Keratinocyte (primary cell): ENCODE measurements at regions not wholly inside any gene's neighbourhood (a gene's known extent, or its start where the extent isn't known, plus 50 kb on each side); places are given as distances from the start of the nearest gene placed in this dataset.

ENCODE experiments used
- DNase-seq: peaks from one replicate; pipeline ENCODE4 v3.0.0-alpha.2; 2011; ENCODE audit warnings: low read depth, missing footprints, low spot score
- FAIRE-seq: peaks from 2 replicates; lab custom pipeline; 2011; peaks lifted over from hg19 to GRCh38; lab: Jason Lieb, UNC
- H2AFZ ChIP-seq: 2 replicates; pipeline ENCODE4 v1.6.0; 2012; ENCODE audit warnings: low read length, control low read depth, inconsistent platforms; ENCODE audit not compliant: control insufficient read depth
- H3K27ac ChIP-seq: 2 replicates; pipeline ENCODE4 v1.5.1; 2011; ENCODE audit warnings: low read length; ENCODE audit not compliant: control insufficient read depth, insufficient read depth
- H3K27me3 ChIP-seq: 3 replicates; pipeline ENCODE4 v1.6.0; 2011; ENCODE audit warnings: low read length; ENCODE audit not compliant: control insufficient read depth, insufficient read depth; ENCODE audit errors: extremely low read depth
- H3K36me3 ChIP-seq, 2 experiments: 2 replicates in 1 of 2; 3 replicates in 1 of 2; pipeline ENCODE4 v1.5.1; 2011; ENCODE audit warnings: low read length in 2 of 2, mild to moderate bottlenecking in 1 of 2; ENCODE audit not compliant: control insufficient read depth in 2 of 2, insufficient read depth in 2 of 2; ENCODE audit errors: extremely low read depth in 1 of 2
- H3K4me1 ChIP-seq: 3 replicates; pipeline ENCODE4 v1.5.1; 2011; ENCODE audit warnings: low read length; ENCODE audit not compliant: control insufficient read depth, insufficient read depth; ENCODE audit errors: extremely low read depth
- H3K4me2 ChIP-seq: 3 replicates; pipeline ENCODE4 v1.6.0; 2011; ENCODE audit warnings: low read depth, low read length; ENCODE audit not compliant: control insufficient read depth, insufficient read depth; ENCODE audit errors: extremely low read depth
- H3K4me3 ChIP-seq, 3 experiments: fragments of 200-600 bp in 1 of 3; sonication (generic) in 1 of 3; 2 replicates in 2 of 3; 3 replicates in 1 of 3; pipeline ENCODE4 v1.5.1; 2011 to 2016; ENCODE audit warnings: low read length in 3 of 3, mild to moderate bottlenecking in 3 of 3, control low read depth in 2 of 3, inconsistent platforms in 1 of 3, low read depth in 1 of 3, mixed read lengths in 1 of 3, mixed run types in 1 of 3, moderate library complexity in 1 of 3; ENCODE audit not compliant: control insufficient read depth in 2 of 3, insufficient read depth in 2 of 3; ENCODE audit errors: extremely low read depth in 1 of 3
- H3K79me2 ChIP-seq: 2 replicates; pipeline ENCODE4 v1.6.0; 2012; ENCODE audit warnings: low read length; ENCODE audit not compliant: control insufficient read depth, insufficient read depth
- H3K9ac ChIP-seq: 3 replicates; pipeline ENCODE4 v1.6.0; 2011; ENCODE audit warnings: low read length; ENCODE audit not compliant: control insufficient read depth, insufficient read depth; ENCODE audit errors: extremely low read depth
- H3K9me1 ChIP-seq: 3 replicates; pipeline ENCODE4 v1.6.0; 2011; ENCODE audit warnings: low read length; ENCODE audit not compliant: control insufficient read depth, insufficient read depth; ENCODE audit errors: extremely low read depth
- H3K9me3 ChIP-seq: 2 replicates; pipeline ENCODE4 v1.5.1; 2012; ENCODE audit warnings: low read depth, low read length; ENCODE audit not compliant: control insufficient read depth
- H4K20me1 ChIP-seq: 3 replicates; pipeline ENCODE4 v1.6.0; 2011; ENCODE audit warnings: low read length; ENCODE audit not compliant: control insufficient read depth, insufficient read depth; ENCODE audit errors: extremely low read depth
- CTCF ChIP-seq, 3 experiments: IDR thresholded peaks in 1 of 3; conservative IDR thresholded peaks in 1 of 3; optimal IDR thresholded peaks in 1 of 3; 2 replicates in 2 of 3; 3 replicates in 1 of 3; pipeline versions ENCODE3 to v1.5.1; 2011; ENCODE audit warnings: low read length in 3 of 3, mild to moderate bottlenecking in 3 of 3, moderate library complexity in 2 of 3, control low read depth in 1 of 3, inconsistent platforms in 1 of 3; ENCODE audit not compliant: insufficient read depth in 2 of 3; ENCODE audit errors: extremely low read depth in 1 of 3
- EZH2 ChIP-seq: IDR thresholded peaks from one replicate; pipeline ENCODE4 v1.6.1; 2012; ENCODE audit warnings: inconsistent platforms, mild to moderate bottlenecking, low read length, moderate library complexity
- dilution Hi-C: fragments of 300-500 bp; cut with MboI; formaldehyde crosslinking; loops from one replicate; pipeline ENCODE4 v1.7.0; 2020; ENCODE audit warnings: low sequenced_read_pairs; ENCODE audit not compliant: extremely low pct_ligation_motif_present

GRCh38 chr6:95819939-95820338, 195.8 kb upstream of the FUT9 start:
- Histone ChIP-seq H3K4me3 (no peak overlapping the region), H4K20me1 (no peaks in the 10 kb centered on the region), H3K4me1 (no peaks in the 10 kb centered on the region), H3K9ac (no peak overlapping the region), H3K9me1 (no peaks in the 10 kb centered on the region), H3K36me3 (no peaks in the 10 kb centered on the region), H3K27me3 (no peaks in the 10 kb centered on the region), H3K4me2 (no peak overlapping the region), H3K9me3 (peaks cover 2% of the 10 kb centered on the region), H2AFZ (no peak overlapping the region), H3K79me2 (no peaks in the 10 kb centered on the region), H3K27ac (no peak overlapping the region)
- dilution Hi-C loops = no loop called here
- DNase-seq = no peak
- FAIRE-seq = no peak
- TF ChIP-seq CTCF (optimal IDR thresholded peaks at IDR 0.05 in 1 of 3, IDR thresholded peaks at IDR 0.05 in 1 of 3, conservative IDR thresholded peaks at IDR 0.05 in 1 of 3; ENCODE audit: extremely low read depth in 1 of 3, insufficient read depth in 2 of 3, low read length in 3 of 3) = no peak
- no peak for TF ChIP-seq EZH2

DNA sequence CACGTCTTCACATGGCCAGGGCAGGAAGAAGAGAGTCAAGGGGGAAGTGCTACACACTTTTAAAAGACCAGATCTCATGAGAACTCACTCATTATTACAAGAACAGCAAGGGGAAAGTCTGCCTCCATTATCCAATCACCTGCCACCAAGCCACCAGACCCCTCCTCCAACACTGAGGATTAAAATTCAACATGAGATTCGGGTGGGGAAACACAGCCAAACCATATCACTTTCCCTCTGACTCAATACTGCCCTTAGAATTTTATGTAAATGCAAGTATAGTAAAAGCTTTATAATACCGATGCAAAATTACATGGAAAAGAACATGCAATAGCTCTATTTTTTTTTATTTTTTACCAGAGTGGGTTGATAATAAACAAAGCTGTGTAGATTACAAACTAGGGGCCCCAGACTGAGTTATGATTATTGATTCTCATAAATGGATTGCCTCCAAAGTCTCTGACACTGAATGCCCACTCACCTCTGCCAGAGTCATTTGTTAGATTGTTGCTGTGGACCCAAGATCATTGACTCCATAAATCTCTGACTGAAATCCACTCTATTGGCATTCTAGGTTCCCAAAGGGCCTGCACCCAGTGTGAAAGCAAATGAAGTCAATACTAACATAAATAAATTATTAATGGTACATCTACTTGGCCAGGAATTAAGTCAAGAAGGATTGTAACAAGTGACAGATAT, 184.8 kb upstream of the FUT9 start:
- no peaks in the 10 kb centered on the region for H3K27me3 ChIP-seq
- no peak overlapping the region for H2AFZ ChIP-seq
- no peak overlapping the region for H3K9ac ChIP-seq
- no peaks in the 10 kb centered on the region for H3K4me1 ChIP-seq
- H3K79me2 ChIP-seq = no peaks in the 10 kb centered on the region
- no peaks in the 10 kb centered on the region for H3K9me3 ChIP-seq
- TF ChIP-seq EZH2 (no peak), CTCF (optimal IDR thresholded peaks at IDR 0.05 in 1 of 3, IDR thresholded peaks at IDR 0.05 in 1 of 3, conservative IDR thresholded peaks at IDR 0.05 in 1 of 3; ENCODE audit: extremely low read depth in 1 of 3, insufficient read depth in 2 of 3, low read length in 3 of 3) (no peak)
- no peak overlapping the region for H3K4me2 ChIP-seq
- no peak overlapping the region for H3K27ac ChIP-seq
- no peaks in the 10 kb centered on the region for H3K36me3 ChIP-seq
- no peaks in the 10 kb centered on the region for H4K20me1 ChIP-seq
- no peak overlapping the region for H3K4me3 ChIP-seq
- no peaks in the 10 kb centered on the region for H3K9me1 ChIP-seq
- DNase-seq (no peak), FAIRE-seq (no peak)
- dilution Hi-C loops = no loop called here
